SK-N-MC (cell line): ENCODE measurements at regions not wholly inside any gene's neighbourhood (a gene's known extent, or its start where the extent isn't known, plus 50 kb on each side); places are given as distances from the start of the nearest gene placed in this dataset.

ENCODE experiments used
- EZH2 ChIP-seq: fragments of 200-600 bp; sonication (generic); IDR thresholded peaks from one replicate; pipeline ENCODE4 v1.6.1; 2017; ENCODE audit warnings: antibody characterized with exemption
- FOXP2 ChIP-seq: optimal IDR thresholded peaks from 2 replicates; pipeline ENCODE3; 2011; ENCODE audit warnings: mild to moderate bottlenecking, moderate library complexity; ENCODE audit not compliant: insufficient read depth; ENCODE audit errors: extremely low read length, control extremely low read depth
- POLR2AphosphoS5 ChIP-seq: IDR thresholded peaks from 2 replicates; pipeline ENCODE4 v1.6.1; 2012; ENCODE audit warnings: mild to moderate bottlenecking, low read depth, low read length, borderline replicate concordance

DNA sequence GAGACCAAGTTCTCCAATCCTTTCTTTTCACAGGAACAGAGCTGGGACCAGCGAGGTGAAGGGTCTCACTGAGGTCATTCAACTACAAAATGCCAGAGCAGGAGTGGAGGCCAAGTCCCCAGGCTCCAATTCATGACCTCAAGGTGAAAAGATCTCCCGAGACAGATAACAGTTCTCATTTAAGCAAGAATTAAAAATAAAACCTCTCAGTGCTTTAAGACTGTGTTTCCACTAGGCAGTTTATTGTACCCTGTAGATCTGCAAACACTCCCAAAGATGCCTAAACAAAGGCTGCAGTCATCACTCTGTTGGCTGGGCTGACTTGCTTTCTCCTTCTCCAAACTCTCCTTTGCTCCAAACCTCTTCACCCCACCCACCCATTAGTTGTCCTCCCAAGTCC is 74.8 kb upstream of the CXCL12 start:
- TF ChIP-seq FOXP2, result no peak
- no peak for TF ChIP-seq POLR2AphosphoS5
- TF ChIP-seq EZH2, result no peak
